ENCODE measurements at regions not wholly inside any gene's neighbourhood (a gene's known extent, or its start where the extent isn't known, plus 50 kb on each side); places are given as distances from the start of the nearest gene placed in this dataset.
A peak's percentile ranks its signal among the peaks of the same experiment; 100 is the strongest.

DNA sequence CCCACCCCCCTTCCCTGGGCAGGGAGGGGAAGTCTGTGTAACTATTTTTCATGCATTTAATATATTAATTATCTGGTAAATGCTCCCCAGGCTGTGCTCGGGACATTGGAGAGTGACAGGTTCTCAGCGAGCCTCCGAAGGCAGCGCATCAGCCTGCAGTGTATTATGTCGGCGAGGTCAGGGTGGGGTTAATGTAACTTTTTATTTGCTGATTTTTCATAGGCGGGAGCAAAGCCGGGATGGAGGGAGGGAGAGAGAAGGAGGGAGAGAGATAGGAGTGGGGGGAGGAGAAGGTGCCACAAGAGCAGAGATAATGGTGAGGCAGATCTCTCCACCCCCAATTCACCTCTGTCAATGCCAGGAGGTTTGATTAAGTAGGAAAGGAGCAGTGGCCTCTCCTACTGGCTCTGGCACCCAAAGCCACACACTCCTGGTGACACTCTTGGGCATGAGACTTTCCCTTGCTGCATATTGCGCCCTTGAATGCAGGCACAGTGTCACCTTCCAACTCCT is 104.0 kb downstream of the MRM1 start:
- Mint-ChIP-seq H3K36me3 (no peaks in the 10 kb centered on the region), H3K27ac (no peak overlapping the region), H3K4me1 (peaks cover 0 to 7% of the 10 kb centered on the region in 2 donors), H3K9me3 (no peaks in the 10 kb centered on the region), H3K27me3 (peaks cover 46 to 55% of the 10 kb centered on the region in 2 donors), H3K4me3 (no peak overlapping the region)
- ATAC-seq (replicated peaks), result no peak
- no peak for DNase-seq

DNA sequence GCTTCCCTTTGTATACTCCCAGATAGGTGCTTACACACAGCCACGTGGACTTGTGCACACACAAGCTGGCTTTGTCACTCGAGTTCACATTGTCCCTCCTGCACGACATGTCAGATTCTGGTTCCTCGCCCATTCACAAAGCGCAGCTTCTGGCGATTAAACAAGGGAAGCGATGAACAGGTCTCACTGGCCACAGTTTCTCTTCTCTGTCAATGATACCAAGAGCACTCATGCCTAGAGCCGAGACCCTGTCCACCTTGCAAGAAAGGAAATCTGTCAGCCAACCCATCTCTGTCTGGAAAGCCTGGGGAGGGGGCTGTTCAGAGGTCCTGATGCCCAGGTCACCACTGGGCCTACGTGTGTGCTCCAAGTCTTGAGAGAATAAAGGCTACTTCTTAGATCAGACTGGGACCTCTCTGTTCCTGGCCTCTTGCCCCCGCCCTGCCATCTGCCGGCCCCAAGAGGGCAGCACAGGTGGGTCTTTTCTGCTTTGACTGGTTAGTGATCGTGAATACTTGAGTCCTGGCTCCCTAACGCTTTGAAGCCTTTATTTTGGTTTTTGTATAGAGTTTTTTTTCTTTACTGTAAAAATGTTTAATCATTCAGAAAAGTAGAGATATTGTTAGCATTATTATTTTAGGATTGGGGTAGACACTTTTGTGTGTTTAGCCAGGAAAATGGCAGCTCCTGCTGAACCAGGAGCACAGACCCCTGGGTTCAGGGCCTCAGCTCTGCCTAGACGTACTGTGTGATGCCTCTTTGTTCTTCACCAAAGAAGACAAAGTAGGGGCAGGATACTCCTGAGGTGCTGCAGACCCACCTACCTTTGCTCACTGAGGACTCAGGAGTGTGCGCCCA is 104.7 kb downstream of the MRM1 start:
- Mint-ChIP-seq H3K36me3 (no peaks in the 10 kb centered on the region), H3K9me3 (no peaks in the 10 kb centered on the region), H3K27me3 (peaks cover 40 to 49% of the 10 kb centered on the region in 2 donors), H3K4me3 (no peak overlapping the region), H3K27ac (no peak overlapping the region), H3K4me1 (peaks cover 0 to 7% of the 10 kb centered on the region in 2 donors)
- peak; percentile 81 to 92 for ATAC-seq (replicated peaks)
- DNase-seq, result no peak

DNA sequence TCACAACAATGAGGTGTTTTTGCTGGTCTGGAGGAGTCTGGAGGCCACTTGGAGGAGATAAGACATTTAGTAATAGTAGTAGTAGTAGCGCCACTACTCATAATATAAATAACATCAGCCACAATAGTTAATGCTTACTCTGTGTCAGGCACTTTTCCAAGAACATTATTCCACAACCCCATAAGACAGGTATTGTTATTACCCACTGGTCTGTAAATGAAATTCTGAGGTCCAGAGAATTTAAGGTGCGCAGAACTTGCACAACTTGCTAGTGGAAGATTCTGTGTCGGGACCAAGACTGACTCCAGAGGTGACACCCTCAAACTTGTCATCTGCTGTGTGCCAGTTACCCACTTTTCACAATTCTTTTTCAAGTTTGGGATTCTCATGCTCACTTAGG is 106.5 kb downstream of the MRM1 start:
- Mint-ChIP-seq H3K4me1 (peaks cover 0 to 7% of the 10 kb centered on the region in 2 donors), H3K27ac (no peak overlapping the region)

DNA sequence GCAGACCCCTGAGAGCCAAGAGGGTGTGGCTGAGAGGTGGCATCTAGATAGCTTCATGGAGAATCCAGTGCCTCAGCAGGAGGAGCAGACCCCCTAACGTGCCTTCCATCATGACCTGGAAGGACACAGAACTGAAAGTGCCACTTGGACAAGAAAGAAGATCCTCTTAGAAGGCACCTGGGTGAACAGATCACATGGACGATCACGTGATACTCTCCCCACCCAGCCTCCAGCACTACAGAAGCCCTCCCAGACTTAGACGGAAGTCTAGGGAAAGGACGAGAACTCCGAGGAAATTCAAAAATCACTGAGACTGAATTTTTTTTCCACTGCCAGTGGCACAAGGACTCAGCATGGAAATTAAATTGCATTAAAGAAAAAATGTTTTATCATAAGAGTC is 113.4 kb downstream of the MRM1 start:
- Mint-ChIP-seq H3K27ac (no peak overlapping the region), H3K27me3 (peaks cover 15 to 20% of the 10 kb centered on the region in 2 donors), H3K4me1 (peaks cover 1 to 14% of the 10 kb centered on the region in 2 donors), H3K9me3 (peaks cover 2 to 4% of the 10 kb centered on the region in 2 donors), H3K4me3 (no peak overlapping the region), H3K36me3 (peaks cover 0 to 1% of the 10 kb centered on the region in 2 donors)
- no peak for ATAC-seq (replicated peaks)
- no peak for DNase-seq

More for the DNA sequence above, 106.5 kb downstream of the MRM1 start:
- Mint-ChIP-seq H3K36me3 (no peaks in the 10 kb centered on the region), H3K9me3 (no peaks in the 10 kb centered on the region), H3K27me3 (peaks cover 23 to 31% of the 10 kb centered on the region in 2 donors), H3K4me3 (no peak overlapping the region)
- DNase-seq, result no peak
- no peak for ATAC-seq (replicated peaks)

DNA sequence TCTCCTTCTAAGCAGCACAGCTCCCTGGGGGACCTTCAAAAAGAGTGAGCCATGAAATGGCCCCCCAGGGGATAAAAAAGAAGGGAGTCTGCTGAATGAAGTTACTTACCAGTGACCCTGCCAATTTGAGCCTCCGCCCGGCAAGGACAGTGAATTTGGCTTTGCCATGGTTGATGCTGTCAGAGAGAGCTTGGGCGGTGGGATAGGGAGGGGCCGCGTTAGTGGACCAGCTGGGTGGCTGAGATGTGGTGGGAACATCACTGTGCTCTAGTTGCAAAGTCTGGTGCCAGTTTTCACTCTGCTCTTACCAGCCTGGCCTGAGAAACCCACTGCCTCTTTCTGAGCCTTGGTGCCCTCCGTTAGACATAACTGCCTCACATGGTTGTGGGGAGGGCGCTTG is 114.6 kb downstream of the MRM1 start:
- no peak overlapping the region for H3K4me3 Mint-ChIP-seq
- peaks cover 15 to 20% of the 10 kb centered on the region in 2 donors for H3K27me3 Mint-ChIP-seq
- no peak for DNase-seq
- peaks cover 3 to 14% of the 10 kb centered on the region in 2 donors for H3K4me1 Mint-ChIP-seq
- H3K27ac Mint-ChIP-seq, result no peak overlapping the region
- peaks cover 0 to 1% of the 10 kb centered on the region in 2 donors for H3K36me3 Mint-ChIP-seq
- peaks cover 2 to 4% of the 10 kb centered on the region in 2 donors for H3K9me3 Mint-ChIP-seq
- ATAC-seq (replicated peaks), result no peak

DNA sequence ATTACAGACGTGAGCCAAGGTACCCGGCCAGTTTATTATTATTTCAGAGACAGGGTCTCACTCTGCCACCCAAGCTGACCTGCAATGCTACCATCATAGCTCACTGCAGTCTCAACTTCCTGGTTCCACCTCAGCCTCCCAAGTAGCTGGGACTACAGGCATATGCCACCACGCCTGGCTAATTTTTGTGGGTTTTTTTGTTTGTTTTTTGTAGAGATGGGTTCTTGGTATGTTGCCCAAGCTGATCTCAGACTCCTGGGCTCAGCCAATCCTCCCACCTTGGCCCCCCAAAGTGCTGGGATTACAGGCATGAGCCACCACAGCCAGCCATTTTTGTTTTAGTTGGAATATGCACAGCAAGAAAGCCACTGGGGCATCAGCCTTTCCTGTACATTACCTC is 115.7 kb downstream of the MRM1 start:
- no peak for DNase-seq
- Mint-ChIP-seq H3K4me1 (peaks cover 11 to 25% of the 10 kb centered on the region in 2 donors), H3K9me3 (peaks cover 2 to 4% of the 10 kb centered on the region in 2 donors), H3K27ac (no peak overlapping the region), H3K4me3 (no peak overlapping the region), H3K27me3 (peaks cover 15 to 20% of the 10 kb centered on the region in 2 donors), H3K36me3 (peaks cover 0 to 1% of the 10 kb centered on the region in 2 donors)
- no peak for ATAC-seq (replicated peaks)

DNA sequence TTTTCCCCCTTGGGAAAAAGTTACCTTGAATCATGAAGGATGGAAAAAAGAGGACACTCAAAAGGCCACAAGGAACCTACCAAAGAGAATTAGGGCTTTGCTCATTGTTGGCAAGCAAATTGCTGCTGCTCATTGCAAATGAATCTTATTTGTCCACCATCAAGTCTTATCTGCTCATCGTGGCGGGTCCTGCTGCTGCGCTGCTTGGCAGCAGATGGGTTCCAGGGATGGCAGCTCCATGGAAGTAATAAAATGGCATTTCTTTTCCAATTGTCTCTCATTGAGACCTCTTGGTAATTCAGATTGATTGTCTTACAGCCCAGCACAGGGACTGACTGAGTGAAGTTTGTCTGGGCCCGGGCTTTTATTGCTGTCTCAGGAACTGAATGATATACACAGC is 118.7 kb downstream of the MRM1 start:
- DNase-seq (no peak), ATAC-seq (replicated peaks) (no peak)
- Mint-ChIP-seq H3K27ac (no peak overlapping the region), H3K9me3 (peaks cover 2 to 4% of the 10 kb centered on the region in 2 donors), H3K4me3 (no peak overlapping the region), H3K27me3 (peaks cover 7 to 10% of the 10 kb centered on the region in 2 donors), H3K36me3 (peaks cover 0 to 1% of the 10 kb centered on the region in 2 donors), H3K4me1 (peaks cover 18 to 42% of the 10 kb centered on the region in 2 donors)

DNA sequence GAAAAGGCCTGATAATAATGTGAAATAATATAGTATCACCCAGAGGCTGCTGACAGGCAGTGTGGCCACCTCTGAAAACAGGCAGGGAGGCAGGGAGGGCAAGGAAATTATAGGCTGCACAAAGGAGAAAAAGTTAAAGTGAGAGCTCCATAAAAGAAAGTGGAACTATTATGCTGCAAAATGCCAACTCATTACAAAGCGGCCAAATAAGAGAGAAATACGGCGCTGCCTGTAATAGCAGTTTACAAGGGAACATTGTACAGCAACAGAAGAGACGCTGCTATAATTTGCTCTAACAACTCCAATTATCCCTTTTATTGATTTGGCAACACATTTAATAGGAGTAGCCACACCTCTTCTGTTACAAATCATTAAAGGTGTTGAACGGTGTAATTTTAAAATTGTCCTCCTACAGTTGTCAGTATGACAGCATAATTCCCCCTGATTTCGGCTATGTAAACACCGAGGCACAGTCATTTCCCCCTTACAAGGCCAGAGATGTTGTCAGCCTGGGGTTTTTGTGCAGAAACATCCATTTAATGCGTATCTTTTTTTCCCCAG is 120.3 kb downstream of the MRM1 start:
- no peak for DNase-seq
- H3K4me1 Mint-ChIP-seq, result peaks cover 18 to 42% of the 10 kb centered on the region in 2 donors
- peaks cover 3 to 6% of the 10 kb centered on the region in 2 donors for H3K36me3 Mint-ChIP-seq
- H3K9me3 Mint-ChIP-seq, result peaks cover 2 to 4% of the 10 kb centered on the region in 2 donors
- H3K27me3 Mint-ChIP-seq, result peaks cover 7 to 12% of the 10 kb centered on the region in 2 donors
- ATAC-seq (replicated peaks), result peak; percentile 48 to 57
- H3K4me3 Mint-ChIP-seq, result peak overlapping the region; percentile 85 to 87
- H3K27ac Mint-ChIP-seq, result peak overlapping the region; percentile 94

DNA sequence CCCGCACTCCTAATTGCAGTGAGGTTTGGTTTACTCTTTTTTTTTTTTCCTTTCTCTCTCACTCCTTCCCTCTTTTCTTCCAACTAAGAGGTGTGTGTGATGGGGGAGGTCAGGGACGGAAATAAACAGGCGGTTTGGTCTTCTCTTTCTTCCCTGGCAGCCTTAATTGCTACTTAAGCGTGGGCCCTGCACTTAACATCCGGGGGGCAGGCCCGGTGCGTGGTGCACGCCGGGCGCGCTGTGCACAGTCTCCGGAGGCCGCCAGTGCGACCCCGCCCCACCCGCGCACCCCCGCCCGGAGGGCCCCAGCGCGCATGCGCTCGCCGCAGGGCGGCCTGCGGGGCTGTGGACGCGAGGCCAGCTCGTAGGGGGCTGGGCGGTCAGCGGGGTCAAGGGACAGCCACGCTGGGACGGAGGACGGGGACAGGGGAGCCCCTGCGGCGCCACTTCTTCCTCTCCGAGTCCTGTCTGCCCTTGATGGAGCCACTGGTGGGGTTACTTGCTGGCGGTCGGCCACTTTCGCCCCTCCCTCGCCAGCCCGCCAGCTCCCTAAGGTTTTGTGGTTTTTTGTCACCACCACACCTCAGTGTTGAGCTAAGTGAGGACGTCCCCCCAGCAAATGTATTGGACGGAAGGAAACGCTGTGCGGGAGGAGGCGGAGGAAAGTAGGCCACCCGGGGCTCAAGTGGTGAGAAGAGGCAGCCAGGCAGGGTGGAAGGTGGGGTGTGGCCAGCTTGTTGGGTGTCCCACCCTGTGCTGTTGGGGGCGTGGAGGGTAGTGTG is 120.9 kb downstream of the MRM1 start:
- ATAC-seq (replicated peaks), result peak; percentile 98
- peak; percentile 75 for DNase-seq
- H3K36me3 Mint-ChIP-seq, result peaks cover 3 to 8% of the 10 kb centered on the region in 2 donors
- peaks cover 18 to 42% of the 10 kb centered on the region in 2 donors for H3K4me1 Mint-ChIP-seq
- H3K4me3 Mint-ChIP-seq, result peak overlapping the region; percentile 86 to 87
- H3K27me3 Mint-ChIP-seq, result peaks cover 10 to 16% of the 10 kb centered on the region in 2 donors
- H3K9me3 Mint-ChIP-seq, result peaks cover 2 to 4% of the 10 kb centered on the region in 2 donors
- H3K27ac Mint-ChIP-seq, result peak overlapping the region; percentile 95

DNA sequence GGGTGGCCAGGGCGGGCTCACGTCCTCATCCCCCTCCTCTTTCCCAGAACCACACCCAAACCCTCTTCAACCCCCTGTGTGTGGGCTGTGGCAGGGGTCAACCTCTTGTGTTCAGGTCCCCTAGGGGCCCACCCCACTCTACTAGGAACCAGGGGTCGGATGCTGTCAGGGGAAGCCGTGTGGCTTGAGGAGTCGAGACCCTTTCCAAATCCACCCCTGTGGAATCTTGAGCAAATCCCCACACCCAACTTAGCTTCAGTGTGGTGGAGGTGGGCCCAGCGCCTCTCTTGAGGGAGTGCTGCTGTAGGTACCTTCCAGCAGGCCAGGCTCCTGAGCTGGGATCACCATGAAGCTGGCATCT is 121.5 kb downstream of the MRM1 start:
- peaks cover 18 to 42% of the 10 kb centered on the region in 2 donors for H3K4me1 Mint-ChIP-seq
- DNase-seq, result no peak

DNA sequence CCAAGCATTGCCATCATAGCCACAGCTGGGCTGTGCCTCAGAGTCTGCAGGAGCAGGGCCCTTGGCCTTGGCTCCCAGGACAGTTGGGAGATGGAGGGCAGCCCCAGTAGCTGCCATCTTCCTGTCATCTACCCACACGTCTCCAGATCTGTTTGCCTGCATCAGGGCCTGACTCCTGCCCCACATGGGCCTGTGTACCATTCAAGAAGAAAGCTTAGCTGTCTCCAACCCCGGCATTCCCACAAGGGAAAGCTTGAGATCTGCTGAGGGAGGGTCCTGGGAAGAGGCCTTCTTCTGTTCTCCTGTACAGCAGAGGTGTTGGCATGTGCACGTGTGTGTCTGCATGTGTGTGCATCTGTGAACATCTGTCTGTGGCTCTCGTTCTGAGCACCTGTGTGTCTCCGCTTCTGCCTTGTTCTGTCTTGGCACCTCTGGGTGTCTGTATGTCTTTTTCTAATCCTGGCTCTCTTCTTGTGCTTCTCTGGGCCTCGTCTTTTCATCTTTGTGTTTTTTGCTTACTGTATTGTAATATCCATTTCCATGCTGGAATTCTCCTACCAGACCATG is 122.2 kb downstream of the MRM1 start:
- DNase-seq (no peak), ATAC-seq (replicated peaks) (no peak)
- H3K4me3 Mint-ChIP-seq, result peak overlapping the region in 1 of 2 donors; percentile 87
- H3K4me1 Mint-ChIP-seq, result peaks cover 22 to 46% of the 10 kb centered on the region in 2 donors
- peaks cover 3 to 8% of the 10 kb centered on the region in 2 donors for H3K36me3 Mint-ChIP-seq
- H3K27ac Mint-ChIP-seq, result peak overlapping the region; percentile 2
- peaks cover 13 to 15% of the 10 kb centered on the region in 2 donors for H3K27me3 Mint-ChIP-seq
- peaks cover 2 to 4% of the 10 kb centered on the region in 2 donors for H3K9me3 Mint-ChIP-seq

More for the DNA sequence above, 121.5 kb downstream of the MRM1 start:
- no peak for ATAC-seq (replicated peaks)
- Mint-ChIP-seq H3K36me3 (peaks cover 3 to 8% of the 10 kb centered on the region in 2 donors), H3K4me3 (peak overlapping the region; percentile 86 to 87), H3K9me3 (peaks cover 2 to 4% of the 10 kb centered on the region in 2 donors), H3K27ac (peak overlapping the region; percentile 95), H3K27me3 (peaks cover 10 to 15% of the 10 kb centered on the region in 2 donors)

DNA sequence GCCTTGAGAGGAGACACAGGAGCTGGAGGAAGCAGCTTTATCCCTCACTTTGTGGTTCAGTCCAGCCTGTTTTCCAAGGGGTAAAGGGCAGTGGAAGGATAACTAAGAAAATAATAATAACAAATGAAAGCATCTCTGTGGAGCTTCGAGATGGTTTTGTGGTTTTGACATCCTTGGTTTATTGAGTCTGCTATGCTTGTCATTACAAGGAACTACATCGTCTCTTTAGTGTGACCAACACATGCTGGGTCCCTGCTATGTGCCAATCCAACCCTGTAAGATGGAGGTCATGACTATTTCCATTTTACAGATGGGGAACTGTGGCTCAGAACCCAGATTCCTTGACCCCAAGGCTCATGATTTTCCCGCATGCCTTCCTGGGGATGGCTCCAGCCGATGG is 124.8 kb downstream of the MRM1 start:
- Mint-ChIP-seq H3K9me3 (no peaks in the 10 kb centered on the region), H3K27ac (no peak overlapping the region), H3K27me3 (peaks cover 35 to 40% of the 10 kb centered on the region in 2 donors), H3K4me1 (peaks cover 22 to 36% of the 10 kb centered on the region in 2 donors), H3K4me3 (no peak overlapping the region), H3K36me3 (peaks cover 1 to 8% of the 10 kb centered on the region in 2 donors)
- DNase-seq, result no peak
- ATAC-seq (replicated peaks), result no peak

DNA sequence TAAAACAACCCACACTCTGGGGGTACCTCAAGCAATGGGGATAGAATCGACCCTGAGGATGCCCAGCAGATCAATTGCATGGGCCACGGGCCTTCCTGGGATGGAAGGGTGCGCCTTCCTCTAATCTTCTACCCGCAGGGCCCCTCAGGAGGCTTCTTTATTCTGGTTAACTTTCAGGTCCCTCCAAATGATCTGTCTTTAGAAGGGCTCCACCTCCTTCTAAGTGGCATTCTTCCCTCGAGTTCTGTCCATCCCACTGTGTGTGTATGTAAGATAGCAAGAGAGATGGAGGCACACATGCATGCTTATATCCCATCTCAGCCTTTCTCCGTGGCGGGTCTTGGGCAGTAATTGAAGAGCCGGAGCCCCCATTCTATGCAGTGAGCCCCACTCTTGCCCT is 125.7 kb downstream of the MRM1 start:
- no peak overlapping the region for H3K4me3 Mint-ChIP-seq
- peaks cover 1 to 8% of the 10 kb centered on the region in 2 donors for H3K36me3 Mint-ChIP-seq
- H3K27ac Mint-ChIP-seq, result no peak overlapping the region
- peaks cover 44 to 49% of the 10 kb centered on the region in 2 donors for H3K27me3 Mint-ChIP-seq
- no peak for ATAC-seq (replicated peaks)
- H3K4me1 Mint-ChIP-seq, result peaks cover 15 to 27% of the 10 kb centered on the region in 2 donors
- DNase-seq, result no peak
- H3K9me3 Mint-ChIP-seq, result no peaks in the 10 kb centered on the region

Data from stimulated activated naive B cell treated with anti-CD40 and anti-IgM and Interleukin-4, amounts not matched to agents 10 μg/mL and 1 μg/mL and 100 μg/mL, for 72 hours (primary cell).